ENCODE measurements at regions not wholly inside any gene's neighbourhood (a gene's known extent, or its start where the extent isn't known, plus 50 kb on each side); places are given as distances from the start of the nearest gene placed in this dataset.

GRCh38 chr2:223107825-223108224 lies 55.8 kb downstream of the KCNE4 start:
- DNase-seq, result no peak

- no peak for DNase-seq
Measured at GRCh38 chr2:223108351-223109050, 56.5 kb downstream of the KCNE4 start.

DNA sequence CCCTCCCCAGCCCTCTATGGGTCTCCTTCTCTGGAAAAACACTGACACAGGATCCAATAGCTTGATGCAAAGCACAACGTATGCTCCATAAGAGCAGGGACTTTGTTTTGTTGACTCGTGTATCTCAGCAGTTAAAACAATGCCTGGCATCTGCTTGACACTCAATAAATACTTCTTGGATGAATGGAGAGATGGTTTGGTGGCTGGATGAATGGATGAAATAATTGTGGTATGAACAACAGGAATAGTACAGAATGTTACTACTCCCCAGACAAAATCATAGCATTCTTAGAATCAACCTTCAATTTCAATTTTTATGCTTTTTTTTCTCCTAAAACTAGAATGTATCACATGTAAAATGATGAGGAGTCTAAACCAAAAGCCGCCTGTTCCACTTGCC lies 57.4 kb downstream of the KCNE4 start:
- DNase-seq, result no peak

DNA sequence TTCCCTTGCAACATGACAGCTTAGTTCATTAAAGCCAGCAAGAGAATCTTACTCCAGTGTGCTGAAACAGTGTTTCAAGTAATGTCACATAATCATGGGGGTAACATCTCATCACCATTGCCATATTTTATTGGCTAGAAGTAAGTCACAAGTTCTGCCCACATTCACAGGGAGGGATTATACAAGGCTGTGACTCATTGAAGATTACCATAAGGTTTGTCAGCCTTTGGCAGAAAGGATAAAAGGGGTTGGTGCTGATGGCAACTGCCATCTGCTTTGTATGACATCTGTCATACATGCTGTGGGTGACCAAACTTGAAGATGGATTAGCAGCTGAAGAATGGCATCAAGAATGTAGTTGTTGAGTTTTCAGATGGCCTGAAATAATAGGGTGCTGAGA lies 61.2 kb downstream of the KCNE4 start:
- DNase-seq, result no peak

DNA sequence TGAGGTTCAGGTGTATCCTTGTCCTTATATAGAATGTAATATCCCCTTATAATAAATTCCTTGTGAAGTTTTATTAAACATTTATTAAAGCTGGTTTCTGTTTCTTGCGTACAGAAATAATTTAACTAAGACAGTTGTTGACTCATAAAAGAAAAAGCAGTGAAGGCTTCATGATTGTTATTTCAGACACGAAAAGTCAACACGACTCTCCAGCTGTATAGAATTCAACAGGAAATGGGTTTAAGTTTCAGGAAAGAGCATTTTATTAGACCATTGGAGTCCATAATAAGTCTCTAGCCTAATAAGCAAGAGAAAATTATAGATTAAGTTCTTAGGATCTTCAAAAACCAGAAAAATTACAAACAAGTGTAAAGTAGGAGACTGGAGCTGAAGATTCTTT lies 62.2 kb downstream of the KCNE4 start:
- no peak for DNase-seq

DNA sequence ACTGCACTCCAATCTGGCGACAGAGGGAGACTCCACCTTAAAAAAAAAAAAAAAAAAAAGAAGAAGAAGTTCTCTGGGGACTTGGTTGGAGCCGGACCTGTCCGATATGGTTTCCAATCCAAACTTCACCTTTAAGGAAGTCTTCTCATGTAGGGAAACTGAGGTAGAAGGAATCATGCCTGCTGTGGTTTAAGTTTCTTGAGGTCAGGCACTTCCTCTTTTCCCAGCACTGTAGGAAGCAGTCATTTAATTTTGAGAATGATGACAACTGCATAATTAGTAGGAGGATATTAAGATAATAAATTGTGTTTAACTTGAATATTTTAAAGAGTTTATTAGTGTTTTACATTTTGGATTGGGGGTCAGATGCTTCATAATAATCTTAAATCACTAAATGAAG lies 62.9 kb downstream of the KCNE4 start:
- no peak for DNase-seq

DNA sequence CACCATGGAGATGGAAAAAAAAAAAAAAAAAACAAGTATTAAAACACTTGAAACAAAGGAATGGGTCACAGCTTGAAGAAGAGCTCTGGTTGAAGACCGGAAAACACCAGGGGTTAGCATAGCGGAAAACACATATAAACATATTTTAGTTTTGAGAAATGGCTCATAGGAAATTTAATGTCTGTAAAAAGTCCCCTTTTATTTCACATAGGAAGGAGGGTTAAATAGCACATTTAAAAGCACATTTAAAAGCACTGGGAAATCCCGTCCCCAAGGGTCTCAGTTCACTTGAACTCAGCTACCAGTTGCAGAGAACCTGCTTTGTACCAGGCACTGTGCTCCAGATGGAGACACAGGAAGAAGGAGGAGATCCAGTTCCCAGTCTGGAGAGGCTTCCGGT lies 65.5 kb downstream of the KCNE4 start:
- DNase-seq, result no peak

DNA sequence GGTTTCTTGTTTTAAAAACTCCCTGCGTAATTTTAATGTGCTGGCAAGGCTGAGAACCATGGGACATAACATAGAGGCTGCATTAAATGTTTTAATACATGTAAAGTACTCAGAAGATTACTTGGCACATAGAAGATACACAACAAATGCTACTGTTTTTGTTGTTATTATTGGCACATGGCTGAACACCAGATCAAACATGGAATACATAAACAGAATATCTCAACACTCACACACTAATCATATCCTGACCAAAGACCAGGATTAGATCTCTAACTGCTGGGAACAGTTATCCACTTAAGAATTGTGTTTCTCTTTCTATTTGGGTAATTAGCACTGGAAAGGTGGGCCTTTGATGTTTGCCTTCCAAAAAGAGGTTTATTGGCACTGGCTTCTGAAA lies 69.3 kb downstream of the KCNE4 start:
- no peak for DNase-seq

DNA sequence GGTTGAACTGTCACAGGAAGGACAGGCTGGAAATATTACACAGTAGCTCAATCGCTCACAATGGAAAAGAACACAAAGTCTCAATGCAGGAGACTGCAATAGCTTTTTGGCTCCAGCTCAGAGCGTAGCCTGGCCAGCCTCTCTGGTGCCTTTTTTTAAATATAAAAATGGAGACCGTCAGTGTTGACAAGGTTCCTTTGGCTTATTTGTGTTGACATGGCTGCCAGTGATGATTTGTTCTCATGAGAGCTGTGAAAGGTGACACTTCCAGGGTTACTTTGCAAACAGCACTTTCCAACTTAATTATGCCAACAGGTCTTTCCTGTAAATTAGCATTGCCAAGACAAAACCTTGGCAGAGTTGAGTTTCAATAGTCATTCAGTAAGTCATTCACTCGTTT lies 70.8 kb downstream of the KCNE4 start:
- DNase-seq, result peak; percentile 69

DNA sequence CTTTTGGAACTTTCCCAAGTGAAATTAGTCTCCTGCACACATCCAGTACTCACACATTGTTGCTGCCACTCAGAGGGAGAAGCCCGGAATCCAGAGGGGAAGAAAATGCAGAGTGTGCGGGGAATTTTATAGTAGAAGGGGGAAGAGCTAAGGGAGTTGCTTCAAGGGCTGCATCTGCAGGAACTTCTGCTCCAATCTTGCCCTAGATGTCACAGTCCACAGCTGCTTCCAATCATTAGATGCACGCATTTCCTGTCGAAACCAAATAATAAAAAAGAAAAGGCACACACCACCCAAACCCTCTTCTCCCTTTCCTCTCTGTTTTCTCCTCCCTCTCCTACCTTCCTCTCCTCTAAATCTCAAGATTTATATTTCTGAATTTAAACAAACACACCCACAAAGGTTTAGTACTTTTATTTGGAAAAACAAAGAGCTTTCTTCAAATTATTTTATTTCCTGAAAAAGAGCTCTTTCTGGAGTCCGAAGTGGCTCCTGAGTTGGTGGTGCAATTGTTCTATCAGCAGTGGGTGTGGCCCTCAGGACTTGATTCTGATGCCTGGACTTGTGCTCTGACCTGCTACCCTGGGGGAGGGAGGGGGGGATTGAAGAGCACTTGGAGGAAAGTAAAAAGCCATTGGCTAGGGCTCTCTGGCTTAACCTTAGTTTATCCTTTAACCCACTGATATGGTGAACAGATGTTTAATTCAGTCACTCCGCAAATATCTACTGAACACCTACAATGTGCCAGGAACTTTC lies 72.0 kb downstream of the KCNE4 start:
- no peak for DNase-seq

DNA sequence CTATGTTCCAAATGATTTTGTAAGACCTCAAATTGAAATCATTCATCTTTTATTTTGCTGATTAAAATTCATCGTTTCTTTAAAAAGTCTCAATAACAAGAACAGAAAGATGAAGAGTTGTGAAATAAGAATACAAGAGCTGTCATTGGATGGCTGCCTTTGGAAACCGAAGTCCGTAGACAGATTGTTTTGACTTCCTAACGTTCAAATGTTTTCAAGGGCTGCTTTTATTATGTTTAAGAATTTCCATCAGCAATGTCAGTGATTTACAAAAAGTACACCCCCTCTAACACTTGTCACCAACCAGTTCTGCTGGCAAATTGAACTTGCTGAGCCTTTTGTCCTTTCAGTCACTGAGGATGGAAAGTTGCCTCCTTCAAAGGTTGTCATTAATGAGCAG lies 89.6 kb downstream of the KCNE4 start:
- DNase-seq, result no peak

DNA sequence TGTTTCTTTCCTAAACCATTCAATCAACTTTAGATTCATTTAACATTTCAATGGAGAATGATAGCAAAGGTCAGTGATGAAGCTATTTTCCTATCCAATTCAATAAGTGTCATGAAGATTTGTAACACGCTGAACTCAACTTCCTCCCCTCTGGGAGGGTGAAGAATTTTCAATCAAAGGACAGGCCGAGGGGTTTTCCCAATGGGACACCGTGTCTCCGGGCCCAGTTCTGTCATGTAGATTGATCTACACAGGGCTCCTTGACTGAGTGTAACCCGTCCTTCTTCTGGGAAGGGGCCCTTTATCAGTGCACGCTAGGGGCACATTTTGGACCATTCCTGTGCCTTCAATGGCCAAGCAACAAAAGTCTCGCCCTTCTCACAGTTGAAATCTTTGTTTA lies 90.1 kb downstream of the KCNE4 start:
- DNase-seq, result no peak

GRCh38 chr2:223147431-223147830 lies 95.4 kb downstream of the KCNE4 start:
- no peak for DNase-seq

- DNase-seq, result no peak
Measured at GRCh38 chr2:223148516-223148915, 96.5 kb downstream of the KCNE4 start.

- no peak for DNase-seq
Measured at GRCh38 chr2:223155956-223156355, 104.0 kb downstream of the KCNE4 start.

- no peak for DNase-seq
Measured at GRCh38 chr2:223161873-223162458, 110.0 kb downstream of the KCNE4 start.

DNA sequence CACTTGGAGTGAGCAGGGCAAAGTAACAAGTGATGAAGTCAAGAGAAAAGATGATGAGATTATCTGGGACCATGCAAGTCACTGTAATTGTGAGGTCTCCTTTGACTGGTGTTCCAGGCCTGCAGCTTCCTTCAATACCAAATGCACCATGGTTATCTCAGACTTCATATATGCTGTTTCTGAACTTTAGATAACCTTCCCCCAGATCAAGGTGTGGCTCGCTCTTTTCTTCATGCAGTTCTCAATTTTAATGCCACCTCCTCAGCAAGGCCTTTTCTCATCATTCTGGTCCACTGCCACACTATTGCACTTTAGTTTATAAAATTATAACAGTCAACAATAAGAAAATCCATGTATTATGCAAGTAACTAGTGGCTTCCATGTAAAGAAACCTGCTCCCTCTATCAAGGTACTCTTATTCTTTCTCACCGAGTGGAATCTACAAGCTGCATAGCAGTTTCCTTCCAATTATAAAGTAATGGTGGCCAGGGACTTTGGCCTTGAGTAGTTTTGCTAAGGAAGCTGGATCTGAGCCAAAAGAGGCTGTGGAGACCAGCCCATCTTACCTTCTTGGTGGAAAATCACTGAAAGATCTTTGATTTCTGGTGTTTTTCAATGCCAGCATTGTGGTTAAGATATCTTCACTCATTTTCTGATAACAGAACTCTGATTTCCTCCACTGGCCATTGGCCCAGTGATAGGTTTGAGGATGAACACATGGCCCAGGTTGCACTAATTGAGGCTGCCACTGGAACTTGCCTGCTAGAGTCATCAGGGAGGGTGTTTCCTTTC lies 113.6 kb downstream of the KCNE4 start:
- no peak for DNase-seq

- no peak for DNase-seq
Measured at GRCh38 chr2:223166215-223166493, 114.2 kb downstream of the KCNE4 start.

- no peak for DNase-seq
Measured at GRCh38 chr2:223166983-223167650, 115.1 kb downstream of the KCNE4 start.

DNA sequence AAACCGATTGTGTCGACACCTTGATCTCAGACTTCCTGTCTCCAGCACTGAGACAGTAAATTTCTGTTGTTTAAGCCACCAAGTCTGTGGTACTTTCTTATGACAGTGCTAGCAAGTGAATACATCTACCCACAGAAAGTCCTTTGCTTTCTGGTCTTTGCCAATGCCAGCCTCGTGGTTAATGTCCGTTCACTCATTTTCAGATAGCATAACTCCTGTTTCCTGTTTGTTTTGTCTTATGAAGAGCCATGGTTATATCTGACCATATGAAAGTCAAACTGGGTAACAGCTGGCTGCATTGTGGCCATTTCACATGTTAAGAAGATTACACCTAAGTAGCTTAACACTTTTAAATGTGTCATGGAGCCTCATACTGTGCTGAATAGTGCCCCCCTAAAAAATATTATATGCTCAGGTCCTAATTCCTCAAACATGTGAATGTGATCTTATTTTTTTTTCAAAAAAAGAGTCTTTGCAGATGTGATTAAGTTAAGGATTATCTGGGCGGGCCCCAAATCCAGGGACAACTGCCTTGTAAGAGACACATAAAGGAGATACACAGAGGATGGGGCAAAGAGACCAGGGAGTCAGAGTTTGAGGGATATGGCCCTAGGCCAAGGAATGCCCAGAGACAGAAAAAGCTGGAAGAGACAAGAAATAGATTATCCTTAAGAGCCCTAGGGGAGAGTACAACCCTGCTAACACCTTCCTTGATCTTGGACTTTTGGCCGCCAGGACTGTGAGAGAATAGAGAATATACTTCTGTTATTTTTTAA lies 118.0 kb downstream of the KCNE4 start:
- no peak for DNase-seq

- no peak for DNase-seq
Measured at GRCh38 chr2:223176970-223177369, 125.0 kb downstream of the KCNE4 start.

GRCh38 chr2:223180463-223180862 lies 128.5 kb downstream of the KCNE4 start:
- DNase-seq, result no peak
